ENCODE measurements at regions not wholly inside any gene's neighbourhood (a gene's known extent, or its start where the extent isn't known, plus 50 kb on each side); places are given as distances from the start of the nearest gene placed in this dataset.

GRCh38 chr3:168885028-168885427 lies 778.5 kb downstream of the MECOM start:
- Histone ChIP-seq H3K79me1 (ENCODE audit: low read depth in 1 of 2, low read length in 2 of 2) (no peaks in the 10 kb centered on the region), H2BK5ac (ENCODE audit: low read depth, low read length, poor library complexity, severe bottlenecking) (peak overlapping the region; percentile 36), H2AFZ (replicated peaks; ENCODE audit: low read length, poor library complexity) (no peak overlapping the region), H3K23ac (ENCODE audit: low read depth, low read length) (no peak overlapping the region), H2AK9ac (replicated peaks; ENCODE audit: low read depth, low read length, poor library complexity) (no peak overlapping the region), H2BK15ac (ENCODE audit: low read depth, low read length) (no peak overlapping the region), H4K20me1 (ENCODE audit: insufficient read depth, low read length) (no peaks in the 10 kb centered on the region), H3K14ac (replicated peaks; ENCODE audit: low read depth, low read length) (no peak overlapping the region), H3K18ac (ENCODE audit: low read depth, low read length) (no peak overlapping the region), H3K56ac (ENCODE audit: extremely low read depth, insufficient read depth, low read length) (no peak overlapping the region), H3K4me2 (ENCODE audit: low read depth, low read length) (peak overlapping the region; percentile 51; the same call in 1 of the 2 replicates), H3K9ac (ENCODE audit: low read depth, low read length) (no peak overlapping the region), H2BK20ac (ENCODE audit: low read depth, low read length) (no peak overlapping the region), H3K4me1 (ENCODE audit: control insufficient read depth, insufficient read depth, low read length) (no peaks in the 10 kb centered on the region; the same call in 1 of the 2 replicates), H3K27me3 (ENCODE audit: control insufficient read depth, insufficient read depth, low read length) (no peaks in the 10 kb centered on the region), H4K91ac (ENCODE audit: insufficient read depth, low read depth, low read length) (no peak overlapping the region), H3K9me3 (ENCODE audit: control insufficient read depth, insufficient read depth, low read length) (no peaks in the 10 kb centered on the region), H3K36me3 (ENCODE audit: control insufficient read depth, insufficient read depth, low read length) (no peaks in the 10 kb centered on the region), H3K4me3 (ENCODE audit: insufficient read depth, low read depth, low read length) (no peak overlapping the region), H3K27ac (ENCODE audit: insufficient read depth, low read length) (no peak overlapping the region), H4K5ac (ENCODE audit: low read depth, low read length) (no peak overlapping the region), H2AK5ac (ENCODE audit: low read depth, low read length) (no peak overlapping the region), H3K9me1 (ENCODE audit: insufficient read depth, low read length) (no peaks in the 10 kb centered on the region; the same call in 1 of the 2 replicates), H3K4ac (ENCODE audit: low read depth, low read length) (no peak overlapping the region), H2BK120ac (ENCODE audit: low read depth, low read length) (no peak overlapping the region), H4K8ac (ENCODE audit: low read depth in 2 of 2, low read length in 2 of 2) (no peak overlapping the region)
- TF ChIP-seq BHLHE40 (IDR thresholded peaks at IDR 0.05; ENCODE audit: low read depth, low read length) (no peak), CHD1 (IDR thresholded peaks at IDR 0.05; ENCODE audit: low read depth, low read length) (no peak), USF2 (IDR thresholded peaks at IDR 0.05; ENCODE audit: low read depth, low read length) (no peak), FOS (IDR thresholded peaks at IDR 0.05; ENCODE audit: low read depth, low read length) (peak; percentile 3; the same call in 1 of the 2 replicates), CEBPB (IDR thresholded peaks at IDR 0.05; ENCODE audit: low read depth, low read length) (no peak), POLR2A (IDR thresholded peaks at IDR 0.05; ENCODE audit: low read depth, low read length) (no peak), ELK1 (IDR thresholded peaks at IDR 0.05; ENCODE audit: borderline replicate concordance, low read depth, low read length) (no peak)
- POLR2A ChIA-PET (ENCODE audit: unreplicated experiment) = no interaction called here
- in situ Hi-C loops (cut with MboI; ENCODE audit: low sequenced_read_pairs) (no loop called here), dilution Hi-C loops (cut with HindIII; ENCODE audit: low sequenced_read_pairs, unreplicated experiment) (no loop called here), intact Hi-C loops (cut with micrococcal nuclease) (no loop called here)
- no TSS peak for BruUV-seq (replicated peaks)
- CTCF ChIA-PET = no interaction called here
- no CpG with 5 or more reads among the region's 2 CpGs for WGBS, 2 experiments (ENCODE audit: extremely low coverage in 2 of 2, insufficient read length in 1 of 2)
- ATAC-seq (ENCODE audit: low read depth) (peak; percentile 58), DNase-seq (peak; percentile 79)
